ENCODE measurements at regions not wholly inside any gene's neighbourhood (a gene's known extent, or its start where the extent isn't known, plus 50 kb on each side); places are given as distances from the start of the nearest gene placed in this dataset.

DNA sequence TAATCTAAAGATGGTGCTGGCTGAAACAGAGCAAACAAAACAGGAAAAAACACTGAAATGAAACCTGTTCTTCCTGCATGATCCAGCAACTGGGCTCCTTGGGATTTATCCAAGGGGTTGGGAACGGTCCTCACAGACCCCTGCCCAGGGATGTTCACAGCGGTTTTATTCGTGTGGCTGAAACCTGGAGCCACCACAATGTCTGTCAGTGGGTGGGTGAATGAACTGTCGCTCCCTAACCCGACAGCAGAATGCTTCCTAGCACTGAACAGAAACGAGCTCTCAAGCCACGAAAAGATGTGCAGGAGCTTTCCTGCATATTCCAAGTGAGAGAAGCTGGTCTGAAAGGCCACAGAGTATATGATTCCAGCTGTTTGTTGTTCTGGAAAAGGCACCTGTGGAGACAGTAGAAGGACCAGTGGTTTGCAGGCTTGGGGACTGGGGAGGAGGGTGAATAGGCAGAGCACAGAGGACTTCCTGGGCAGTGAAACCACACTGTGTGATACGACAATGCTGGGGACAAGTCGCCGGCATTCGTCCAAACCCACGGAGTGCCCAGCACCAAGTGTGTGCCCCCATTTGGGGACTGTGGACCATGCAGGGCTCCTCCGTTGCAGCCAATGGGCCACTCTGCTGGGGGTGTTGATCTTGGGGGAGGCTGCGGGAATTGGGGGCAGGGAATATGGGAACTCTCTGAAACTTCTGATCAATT is 73.9 kb downstream of the TEX29 start:
- DNase-seq: no peak

DNA sequence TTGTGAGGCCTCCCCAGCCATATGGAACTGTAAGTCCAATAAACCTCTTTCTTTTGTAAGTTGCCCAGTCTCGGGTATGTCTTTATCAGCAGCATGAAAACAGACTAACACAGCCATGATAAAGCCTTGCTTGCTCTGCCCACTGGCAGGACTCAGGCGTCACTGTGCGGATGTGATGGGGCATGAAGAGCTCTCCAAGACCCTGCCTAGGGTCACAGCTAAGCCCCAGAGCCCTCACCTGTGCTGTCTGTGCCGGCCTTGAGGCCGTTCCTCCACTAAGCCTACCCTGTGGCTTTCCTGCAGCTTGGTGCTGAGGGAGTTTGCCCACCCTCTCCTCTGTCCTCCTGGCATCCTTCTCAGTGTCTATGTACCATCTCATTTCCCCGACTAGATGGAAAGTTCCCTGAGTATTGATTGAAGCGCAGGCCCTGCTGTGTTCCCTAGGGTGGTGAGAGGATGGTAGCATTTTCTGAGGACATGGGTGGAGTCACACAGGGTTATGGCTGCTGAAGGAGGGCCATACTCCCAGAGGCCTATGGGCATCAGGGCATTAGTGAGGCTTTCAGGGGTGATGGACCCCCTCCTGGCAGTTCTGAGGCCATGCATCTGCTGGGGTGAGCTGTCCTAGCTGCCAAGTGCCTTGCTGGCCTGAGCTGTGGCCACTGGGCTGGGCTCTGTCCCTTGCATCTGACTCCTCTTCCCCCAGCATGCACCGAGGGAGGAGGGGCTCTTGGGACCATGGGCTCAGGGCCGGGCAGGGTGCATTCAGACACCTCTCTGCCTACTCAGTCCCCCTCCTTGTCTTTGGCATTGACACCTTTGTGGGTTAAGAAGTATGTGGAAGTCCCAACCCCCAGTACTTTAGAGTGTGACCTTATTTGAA is 75.3 kb downstream of the TEX29 start:
- no peak for DNase-seq

DNA sequence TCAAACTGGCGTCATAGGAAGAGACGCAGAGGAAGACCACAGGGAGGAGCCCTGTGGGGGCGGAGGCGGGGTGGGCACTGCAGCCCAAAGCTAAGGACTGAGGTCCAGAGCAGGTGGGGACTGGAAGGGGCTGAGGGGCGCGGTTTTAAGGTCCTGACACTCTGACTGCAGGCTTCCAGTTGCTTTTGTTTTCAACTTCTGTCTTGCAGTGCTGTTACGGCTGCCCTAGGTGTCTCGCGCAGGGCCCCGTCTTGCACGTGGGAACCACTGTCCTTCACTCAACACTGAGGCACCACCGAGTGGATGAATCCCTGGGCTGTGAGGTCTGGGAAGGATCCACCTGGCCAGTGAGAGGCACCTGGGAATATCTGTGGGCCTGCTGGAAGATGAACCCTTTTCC is 76.0 kb downstream of the TEX29 start:
- no peak for DNase-seq

DNA sequence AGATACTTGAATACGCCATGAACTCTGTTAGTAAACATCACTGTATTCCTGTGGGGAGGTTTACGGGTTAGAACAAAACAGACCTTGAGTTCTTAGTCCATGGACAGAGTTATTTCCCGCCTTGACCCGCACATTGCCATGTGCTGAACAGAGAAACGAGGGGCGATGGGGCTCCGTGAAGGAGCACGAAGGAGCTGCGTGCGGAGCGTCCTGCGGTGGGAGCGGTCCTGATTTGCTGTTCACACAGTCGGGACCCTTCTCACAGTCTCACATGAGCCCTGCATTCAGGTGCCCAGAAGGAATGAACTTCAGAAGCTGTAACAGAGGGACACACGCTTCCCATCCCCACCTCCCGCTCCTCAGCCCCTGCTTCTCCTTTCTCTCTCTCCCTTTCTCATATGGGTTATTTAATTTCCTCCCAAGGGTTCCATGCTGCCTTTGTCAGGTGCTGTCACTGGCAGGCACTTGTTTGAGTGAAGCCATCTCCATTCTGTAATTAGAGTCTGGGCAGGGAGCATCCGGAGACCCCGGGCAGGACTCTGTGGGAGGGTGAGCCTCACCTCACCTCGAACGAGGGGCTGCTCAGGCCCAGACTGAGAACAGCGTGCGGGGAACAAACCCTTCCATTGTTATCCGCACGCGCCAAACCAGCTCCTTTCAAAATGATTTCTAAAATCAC is 76.9 kb downstream of the TEX29 start:
- no peak for DNase-seq

- DNase-seq: no peak
Measured at GRCh38 chr13:111398196-111398595, 77.8 kb downstream of the TEX29 start.

GRCh38 chr13:111398715-111399299 is 78.4 kb downstream of the TEX29 start:
- no peak for DNase-seq

GRCh38 chr13:111399334-111399733 is 78.9 kb downstream of the TEX29 start:
- no peak for DNase-seq

- DNase-seq: no peak
Measured at GRCh38 chr13:111399776-111400538, 79.5 kb downstream of the TEX29 start.

DNA sequence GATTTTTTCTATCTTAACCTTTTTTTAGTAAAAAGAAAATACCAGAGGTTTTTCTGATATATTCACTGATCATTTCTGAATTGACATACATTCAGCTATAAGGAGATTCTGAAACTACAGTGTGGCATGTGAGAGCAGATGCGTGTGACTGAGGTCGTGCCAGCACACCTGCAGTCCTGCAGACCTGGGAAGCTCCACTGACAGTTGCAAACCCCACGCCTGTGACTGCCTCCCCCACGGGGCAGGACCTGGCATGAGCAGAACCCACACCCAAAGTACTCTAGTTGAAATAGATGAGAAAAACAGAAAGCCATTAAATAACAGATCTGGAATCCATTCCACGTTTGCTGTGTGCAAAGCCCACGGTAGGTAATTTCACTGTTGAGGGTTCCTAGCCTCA is 80.7 kb downstream of the TEX29 start:
- no peak for DNase-seq

- no peak for DNase-seq
Measured at GRCh38 chr13:111401755-111402154, 81.3 kb downstream of the TEX29 start.

DNA sequence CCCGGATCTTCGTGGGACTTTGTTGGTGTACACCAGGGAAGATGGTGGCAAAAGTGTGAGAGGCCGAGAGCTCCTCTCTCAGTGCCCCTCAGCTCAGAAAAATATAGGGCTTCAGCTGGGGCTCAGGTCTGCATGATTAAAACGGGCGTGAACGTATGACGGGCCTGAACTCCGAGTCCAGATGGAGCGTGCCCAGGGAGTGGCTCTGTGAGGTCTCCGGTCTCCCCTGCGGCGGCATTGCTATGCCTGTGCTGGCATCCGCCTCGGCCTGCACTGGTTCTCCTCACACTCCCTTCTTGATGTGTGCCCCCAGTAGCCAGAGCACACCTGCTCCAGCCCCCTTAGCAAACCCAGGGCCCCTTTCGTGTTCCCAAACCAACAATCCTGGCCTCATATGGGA is 82.0 kb downstream of the TEX29 start:
- DNase-seq: no peak

DNA sequence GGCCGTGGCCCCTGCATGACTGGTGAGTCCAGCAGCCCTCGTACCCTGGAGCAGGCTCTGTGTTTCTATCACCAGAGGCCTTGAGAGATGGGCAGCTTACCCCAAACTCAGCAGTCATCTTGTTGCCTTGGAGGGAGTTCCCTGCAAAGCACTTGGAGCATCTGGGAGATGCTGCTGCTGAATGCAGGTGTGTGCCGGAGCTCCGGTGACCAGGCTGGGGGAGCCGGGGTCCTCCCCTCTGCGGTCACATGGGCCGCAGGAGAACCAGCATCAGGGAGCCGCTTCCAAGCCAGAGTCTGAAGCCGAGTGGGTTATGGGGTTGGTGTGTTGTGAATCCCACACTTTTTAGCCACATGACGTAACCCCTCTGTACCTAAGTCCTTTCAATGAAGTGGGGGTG is 82.8 kb downstream of the TEX29 start:
- DNase-seq: no peak

- no peak for DNase-seq
Measured at GRCh38 chr13:111404746-111405145, 84.3 kb downstream of the TEX29 start.

DNA sequence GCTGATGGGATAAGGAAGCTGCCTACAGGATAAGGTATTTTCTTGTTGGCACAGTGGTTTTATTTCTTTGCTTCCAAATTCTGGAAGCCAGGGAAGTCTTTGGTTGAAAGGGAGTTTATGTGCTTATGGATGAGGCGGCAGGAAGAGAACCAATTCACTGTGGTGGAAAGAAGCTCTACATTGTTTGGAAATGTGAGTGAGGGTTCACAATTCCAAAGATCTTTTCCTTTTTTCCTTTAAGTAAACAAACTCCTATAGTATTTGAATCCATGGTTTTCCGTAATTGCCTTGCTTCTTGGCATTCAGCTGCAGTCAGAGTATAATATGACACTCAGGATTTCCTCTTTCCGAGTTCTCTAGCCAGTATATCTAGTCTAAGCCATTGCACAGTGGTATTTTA is 86.2 kb downstream of the TEX29 start:
- no peak for DNase-seq

DNA sequence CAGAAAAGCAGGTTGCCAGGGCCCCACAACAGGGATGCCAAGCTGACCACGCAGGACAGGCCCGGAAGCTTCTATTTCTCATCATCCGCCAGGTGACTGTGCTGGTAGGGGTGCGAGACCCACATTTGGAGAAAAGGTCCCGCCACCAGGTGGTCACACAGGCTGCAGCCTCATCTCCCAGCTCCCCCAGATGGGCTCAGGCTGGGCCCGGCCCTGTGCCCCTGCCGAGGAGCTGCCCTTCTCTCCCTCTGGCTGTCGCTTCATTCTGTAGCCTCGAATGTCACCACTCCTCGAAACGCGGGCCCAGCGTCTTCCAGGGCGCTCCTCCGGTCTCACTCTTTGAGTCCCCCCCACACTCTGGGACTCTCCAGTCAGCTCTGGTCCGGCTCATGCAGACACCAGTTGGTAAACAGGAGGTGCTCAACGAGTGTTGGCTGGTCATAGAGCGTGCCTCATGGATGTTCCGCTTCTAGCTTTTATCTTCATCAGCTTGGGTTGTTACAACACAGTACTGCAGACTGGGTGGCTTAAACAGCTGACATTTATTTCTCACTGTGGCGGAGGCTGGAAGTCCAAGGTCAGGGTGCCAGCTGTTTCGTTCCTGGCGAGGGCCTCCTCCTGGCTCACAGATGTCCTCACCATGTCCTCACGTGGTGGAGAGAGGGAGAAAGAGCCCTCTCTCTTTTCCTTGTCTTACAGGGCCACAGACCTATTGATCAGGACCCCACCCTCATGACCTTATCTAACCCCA is 87.1 kb downstream of the TEX29 start:
- no peak for DNase-seq

- no peak for DNase-seq
Measured at GRCh38 chr13:111409413-111409812, 89.0 kb downstream of the TEX29 start.

DNA sequence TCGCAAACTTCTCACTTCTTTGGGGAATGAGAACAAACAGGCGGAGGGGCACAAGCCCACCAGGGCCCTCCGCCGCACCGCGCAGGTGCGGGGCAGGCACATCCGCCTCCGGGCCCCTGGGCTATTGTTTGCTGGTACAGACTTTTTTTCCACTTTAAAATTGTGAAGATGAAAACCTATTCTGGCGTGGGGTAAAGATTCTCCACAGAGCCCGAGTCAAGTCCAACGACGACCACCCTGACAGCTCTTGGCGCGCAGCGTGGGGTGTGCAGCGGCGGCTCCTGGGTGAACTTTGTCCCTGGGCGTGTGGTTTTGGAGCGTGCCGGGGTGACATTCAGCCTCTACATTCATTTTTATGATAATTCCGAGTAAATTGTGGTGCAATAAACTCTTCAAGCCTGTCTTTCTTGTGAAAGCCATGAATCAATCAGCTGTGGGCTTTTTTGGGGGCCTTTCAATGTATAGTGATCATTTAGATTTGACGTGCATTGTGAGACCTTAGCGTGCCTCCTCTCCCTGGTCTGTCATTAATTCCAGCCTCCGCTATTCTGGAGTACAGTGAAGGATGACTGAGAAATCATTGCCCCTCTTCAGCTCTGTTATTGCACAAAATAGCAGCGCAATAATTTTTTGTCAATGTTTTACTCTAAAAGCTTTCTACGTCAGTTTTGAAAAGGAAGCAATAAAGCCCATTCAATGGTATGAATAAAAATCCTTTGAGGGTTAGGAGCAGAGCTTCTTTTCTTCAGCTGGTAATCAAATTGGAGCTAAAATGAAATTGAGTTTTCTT is 90.0 kb downstream of the TEX29 start:
- DNase-seq: no peak

- no peak for DNase-seq
Measured at GRCh38 chr13:111411151-111411858, 90.9 kb downstream of the TEX29 start.

DNA sequence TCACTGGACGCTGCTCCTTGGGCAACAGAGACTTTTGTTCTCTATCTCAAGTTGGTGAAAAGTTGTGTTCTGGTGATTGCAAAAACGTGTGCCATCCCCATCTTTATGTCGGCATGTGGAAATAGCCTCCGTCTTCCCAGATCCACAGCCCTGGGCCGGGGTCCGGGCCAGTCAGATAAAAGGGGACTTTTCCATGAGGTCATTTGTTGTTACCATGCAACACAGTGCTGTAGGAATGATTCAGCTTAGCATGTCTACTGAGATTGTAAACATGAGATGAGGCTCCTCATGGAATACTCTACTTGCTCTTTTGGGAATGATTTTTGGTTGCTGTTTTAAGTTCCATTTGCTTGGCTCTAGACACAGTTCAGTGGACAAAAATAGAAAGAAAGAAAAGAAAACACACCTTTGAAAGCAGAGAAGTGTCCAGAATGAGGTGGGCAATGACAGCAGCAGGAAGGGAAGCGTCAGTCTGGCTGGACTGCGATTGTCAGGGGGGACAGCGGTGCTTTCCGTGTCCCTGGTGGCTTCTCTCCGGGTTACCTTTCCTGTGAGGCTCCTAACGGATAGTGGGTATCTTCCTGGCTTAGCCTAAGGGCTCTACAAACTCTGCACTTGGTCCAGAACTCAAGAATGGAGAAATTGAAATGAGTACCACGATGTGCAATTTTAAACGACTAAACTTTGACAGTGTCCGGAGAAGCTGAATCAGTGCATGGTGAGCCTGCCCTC is 91.6 kb downstream of the TEX29 start:
- no peak for DNase-seq
